Coronary artery (tissue), 2 donors: ENCODE measurements at regions not wholly inside any gene's neighbourhood (a gene's known extent, or its start where the extent isn't known, plus 50 kb on each side); places are given as distances from the start of the nearest gene placed in this dataset.
A peak's percentile ranks its signal among the peaks of the same experiment; 100 is the strongest.

Experiments used
- DNase-seq: peaks from one replicate; pipeline ENCODE4 v3.0.0-alpha.2; 2017; ENCODE audit warnings: low spot score
- H3K27ac ChIP-seq, 2 donors: fragments of 200-600 bp; sonication (generic); one replicate each; pipeline ENCODE4 v1.5.1; 2016 to 2019
- H3K4me3 ChIP-seq: fragments of 200-600 bp; sonication (generic); 2 replicates; pipeline ENCODE4 v1.5.1; 2016; ENCODE audit warnings: mild to moderate bottlenecking, moderate library complexity
- TF ChIP-seq, protein P1 (sequence below): fragments of 200-600 bp; sonication (generic); IDR thresholded peaks from one replicate; pipeline ENCODE4 v1.5.1; 2019; ENCODE audit warnings: antibody characterized with exemption

GRCh38 chr5:77845324-77845646 is 69.1 kb upstream of the TBCA start:
- DNase-seq: no peak
- TF ChIP-seq, protein P1, sequence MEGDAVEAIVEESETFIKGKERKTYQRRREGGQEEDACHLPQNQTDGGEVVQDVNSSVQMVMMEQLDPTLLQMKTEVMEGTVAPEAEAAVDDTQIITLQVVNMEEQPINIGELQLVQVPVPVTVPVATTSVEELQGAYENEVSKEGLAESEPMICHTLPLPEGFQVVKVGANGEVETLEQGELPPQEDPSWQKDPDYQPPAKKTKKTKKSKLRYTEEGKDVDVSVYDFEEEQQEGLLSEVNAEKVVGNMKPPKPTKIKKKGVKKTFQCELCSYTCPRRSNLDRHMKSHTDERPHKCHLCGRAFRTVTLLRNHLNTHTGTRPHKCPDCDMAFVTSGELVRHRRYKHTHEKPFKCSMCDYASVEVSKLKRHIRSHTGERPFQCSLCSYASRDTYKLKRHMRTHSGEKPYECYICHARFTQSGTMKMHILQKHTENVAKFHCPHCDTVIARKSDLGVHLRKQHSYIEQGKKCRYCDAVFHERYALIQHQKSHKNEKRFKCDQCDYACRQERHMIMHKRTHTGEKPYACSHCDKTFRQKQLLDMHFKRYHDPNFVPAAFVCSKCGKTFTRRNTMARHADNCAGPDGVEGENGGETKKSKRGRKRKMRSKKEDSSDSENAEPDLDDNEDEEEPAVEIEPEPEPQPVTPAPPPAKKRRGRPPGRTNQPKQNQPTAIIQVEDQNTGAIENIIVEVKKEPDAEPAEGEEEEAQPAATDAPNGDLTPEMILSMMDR: no peak
- H3K4me3 ChIP-seq: peak overlapping the region; percentile 85
- no peak overlapping the region for H3K27ac ChIP-seq

DNA sequence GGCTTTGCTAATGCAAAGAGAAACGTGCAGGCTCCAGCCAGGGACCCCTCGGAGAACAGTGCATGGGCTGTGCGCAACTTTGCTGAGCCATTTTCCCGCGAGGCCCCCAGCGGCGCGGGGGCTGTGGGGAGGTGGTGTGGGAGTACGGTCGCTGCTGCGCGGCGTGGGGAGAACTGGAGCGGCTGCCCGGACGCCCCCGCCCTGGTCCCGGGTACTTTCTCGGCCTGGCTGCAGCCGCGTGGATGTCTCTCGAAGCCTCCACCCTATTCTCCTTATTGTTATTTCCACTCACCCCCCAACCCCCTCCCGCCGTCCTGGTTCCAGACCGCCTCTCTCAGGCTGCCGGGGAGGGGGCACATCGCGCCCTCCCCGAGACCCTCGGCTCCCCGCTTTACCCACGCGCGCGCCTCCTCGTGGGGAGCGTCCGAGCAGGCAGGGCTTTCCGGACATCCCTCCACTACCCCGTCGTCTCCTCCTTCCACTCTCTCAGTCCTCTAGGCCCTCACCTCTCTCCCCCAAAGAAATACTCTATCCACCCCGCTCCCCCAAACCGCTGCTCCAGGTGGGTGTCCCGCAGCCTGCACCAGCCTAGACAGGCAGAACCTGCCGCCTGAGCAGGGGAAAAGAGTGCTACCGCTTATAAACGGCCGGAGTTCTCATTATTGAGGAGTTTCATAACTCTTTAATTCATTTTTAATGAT is 68.6 kb upstream of the TBCA start:
- TF ChIP-seq, protein P1: peak; percentile 17
- Histone ChIP-seq H3K4me3 (peak overlapping the region; percentile 85), H3K27ac (no peak overlapping the region)
- DNase-seq: no peak

DNA sequence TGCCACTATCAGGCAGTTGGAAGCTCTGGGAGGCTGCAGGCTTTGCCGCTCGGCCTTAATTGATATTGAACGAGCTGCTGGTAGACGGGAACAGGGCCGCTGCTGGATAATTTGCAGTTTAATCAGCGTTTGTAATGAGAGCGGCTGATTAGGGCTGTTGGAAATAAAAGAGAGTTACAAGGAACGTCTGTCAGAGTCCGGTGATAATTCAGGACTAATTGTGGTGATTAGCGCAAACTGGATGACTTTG is 68.2 kb upstream of the TBCA start:
- TF ChIP-seq, protein P1: no peak
- Histone ChIP-seq H3K27ac (no peak overlapping the region), H3K4me3 (peak overlapping the region; percentile 85)
- no peak for DNase-seq

DNA sequence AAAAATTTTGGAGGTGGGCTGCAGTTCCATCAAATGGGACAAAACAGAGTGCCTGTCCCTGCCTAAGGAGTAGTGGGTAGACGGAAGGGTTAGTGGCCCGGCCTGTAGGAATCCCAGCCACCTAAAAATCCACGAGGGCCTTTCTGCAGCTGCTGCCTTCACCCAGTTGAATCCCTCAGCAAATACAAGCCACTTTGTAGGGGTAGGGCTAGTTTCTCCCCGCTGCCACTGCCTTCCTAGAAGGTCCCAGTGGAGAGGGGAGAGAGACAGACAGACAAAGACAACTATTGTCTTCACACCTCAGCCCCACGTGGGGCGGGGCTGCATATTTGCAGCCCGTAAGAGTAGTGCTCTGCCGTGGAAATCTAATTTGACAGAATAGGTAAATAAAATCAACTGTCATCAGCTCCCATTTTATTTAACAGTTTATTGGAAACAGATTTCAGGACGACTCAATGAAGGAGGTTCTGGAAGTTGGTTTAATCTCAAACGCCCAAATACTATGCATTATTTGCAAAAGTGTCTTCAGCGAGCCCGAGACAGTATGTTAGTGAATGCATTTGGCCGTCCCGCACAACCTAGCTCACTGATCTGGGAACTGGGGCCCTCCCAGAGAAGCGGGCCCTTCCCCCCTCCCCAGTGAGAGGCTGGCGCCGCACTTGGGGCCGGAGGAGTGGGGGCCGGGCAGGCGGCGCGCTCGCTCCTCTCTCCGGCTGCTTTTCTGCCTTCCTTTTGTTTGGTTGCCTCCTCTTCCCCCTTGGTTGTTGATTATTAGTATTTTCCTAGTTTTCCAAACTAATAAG is 67.6 kb upstream of the TBCA start:
- no peak overlapping the region for H3K27ac ChIP-seq
- DNase-seq: no peak

GRCh38 chr5:77842243-77842642 is 66.1 kb upstream of the TBCA start:
- H3K27ac ChIP-seq: no peak overlapping the region
- DNase-seq: no peak
- TF ChIP-seq, protein P1: no peak
- no peak overlapping the region for H3K4me3 ChIP-seq

More for the DNA sequence above, 67.6 kb upstream of the TBCA start:
- peak overlapping the region; percentile 85 for H3K4me3 ChIP-seq
- TF ChIP-seq, protein P1: no peak

- no peak for DNase-seq
- Histone ChIP-seq H3K27ac (no peak overlapping the region), H3K4me3 (no peak overlapping the region)
- TF ChIP-seq, protein P1: no peak
Measured at GRCh38 chr5:77841616-77842015, 65.5 kb upstream of the TBCA start.

- no peak for DNase-seq
- TF ChIP-seq, protein P1: no peak
- H3K4me3 ChIP-seq: no peak overlapping the region
- no peak overlapping the region for H3K27ac ChIP-seq
Measured at GRCh38 chr5:77840930-77841329, 64.8 kb upstream of the TBCA start.
